NCI-H510A (cell line): ENCODE measurements at regions not wholly inside any gene's neighbourhood (a gene's known extent, or its start where the extent isn't known, plus 50 kb on each side); places are given as distances from the start of the nearest gene placed in this dataset.
"Not testable (repeated sequence)": the region's sequence is repeated elsewhere in the genome, so short reads cannot be mapped to it uniquely, and the experiment has no call there.

ENCODE experiments used
- DNase-seq: peaks from one replicate; lab custom pipeline; 2025; lab: John Stamatoyannopoulos, UW

- no peak for DNase-seq
These were observed 80.8 kb upstream of the METRNL start for GRCh38 chr17:82998637-82999036.

DNA sequence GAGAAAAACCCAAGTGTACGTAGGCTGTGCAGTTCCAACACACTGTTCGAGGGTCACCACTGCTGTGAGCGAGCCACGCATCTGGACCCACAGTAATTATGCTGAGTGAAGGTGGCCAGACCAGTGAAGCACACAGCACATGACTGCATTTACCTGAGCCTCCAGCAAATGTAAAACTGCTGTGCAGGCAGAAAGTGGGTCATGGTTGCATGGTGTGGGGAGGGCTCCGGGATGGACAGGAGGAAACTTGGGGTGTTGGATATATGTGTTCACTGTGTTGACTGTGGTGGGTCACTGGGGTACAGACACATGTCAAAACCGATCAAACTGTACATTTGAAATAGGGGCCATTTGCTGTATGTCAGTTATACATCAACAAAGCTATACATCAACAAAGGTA, 78.7 kb upstream of the METRNL start:
- no peak for DNase-seq

- DNase-seq: no peak
These were observed 77.1 kb upstream of the METRNL start for GRCh38 chr17:83002118-83002805.

- no peak for DNase-seq
These were observed 74.5 kb upstream of the METRNL start for GRCh38 chr17:83004791-83005380.

DNA sequence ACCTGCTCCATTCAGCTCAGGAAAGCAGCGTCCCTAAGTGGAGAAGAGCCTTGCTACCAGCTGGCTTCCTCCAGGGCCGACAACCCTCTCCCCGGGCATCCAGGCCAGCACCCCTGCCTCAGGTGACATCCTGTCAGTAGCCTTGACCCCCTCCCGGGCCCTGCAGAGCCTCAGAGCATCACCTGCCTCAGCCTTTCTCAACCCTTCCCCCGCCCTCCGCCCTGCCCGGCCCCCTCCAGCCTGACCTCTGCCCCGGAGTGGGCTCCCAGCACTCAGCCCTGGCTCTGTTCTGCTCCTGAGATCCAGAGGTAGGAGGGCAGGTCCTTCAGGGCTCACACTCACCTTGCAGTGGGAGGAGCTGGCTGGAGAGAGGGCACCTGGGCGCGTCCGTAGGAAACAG, 73.8 kb upstream of the METRNL start:
- DNase-seq: no peak

- no peak for DNase-seq
These were observed 72.6 kb upstream of the METRNL start for GRCh38 chr17:83006515-83007455.

- peak; percentile 37 for DNase-seq
These were observed 71.8 kb upstream of the METRNL start for GRCh38 chr17:83007504-83008185.

GRCh38 chr17:83008186-83008510, 71.3 kb upstream of the METRNL start:
- no peak for DNase-seq

DNA sequence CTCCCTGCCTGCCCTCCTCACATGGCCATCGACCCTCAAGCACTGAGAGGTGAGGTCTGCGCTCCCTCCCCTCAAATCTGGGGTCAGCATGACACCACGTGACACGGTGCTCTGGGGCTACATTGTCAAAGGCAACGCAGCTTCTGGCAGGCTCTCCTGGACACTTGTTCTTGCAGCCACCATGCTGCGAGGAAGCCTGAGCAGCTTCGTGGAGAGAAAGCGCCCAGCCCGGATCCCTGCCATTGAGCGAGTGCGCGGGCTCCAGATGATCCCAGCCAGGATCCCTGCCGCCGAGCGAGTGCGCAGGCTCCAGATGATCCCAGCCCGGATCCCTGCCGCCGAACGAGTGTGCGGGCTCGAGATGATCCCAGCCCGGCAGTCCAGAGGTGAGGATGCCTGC, 70.9 kb upstream of the METRNL start:
- DNase-seq: no peak

DNA sequence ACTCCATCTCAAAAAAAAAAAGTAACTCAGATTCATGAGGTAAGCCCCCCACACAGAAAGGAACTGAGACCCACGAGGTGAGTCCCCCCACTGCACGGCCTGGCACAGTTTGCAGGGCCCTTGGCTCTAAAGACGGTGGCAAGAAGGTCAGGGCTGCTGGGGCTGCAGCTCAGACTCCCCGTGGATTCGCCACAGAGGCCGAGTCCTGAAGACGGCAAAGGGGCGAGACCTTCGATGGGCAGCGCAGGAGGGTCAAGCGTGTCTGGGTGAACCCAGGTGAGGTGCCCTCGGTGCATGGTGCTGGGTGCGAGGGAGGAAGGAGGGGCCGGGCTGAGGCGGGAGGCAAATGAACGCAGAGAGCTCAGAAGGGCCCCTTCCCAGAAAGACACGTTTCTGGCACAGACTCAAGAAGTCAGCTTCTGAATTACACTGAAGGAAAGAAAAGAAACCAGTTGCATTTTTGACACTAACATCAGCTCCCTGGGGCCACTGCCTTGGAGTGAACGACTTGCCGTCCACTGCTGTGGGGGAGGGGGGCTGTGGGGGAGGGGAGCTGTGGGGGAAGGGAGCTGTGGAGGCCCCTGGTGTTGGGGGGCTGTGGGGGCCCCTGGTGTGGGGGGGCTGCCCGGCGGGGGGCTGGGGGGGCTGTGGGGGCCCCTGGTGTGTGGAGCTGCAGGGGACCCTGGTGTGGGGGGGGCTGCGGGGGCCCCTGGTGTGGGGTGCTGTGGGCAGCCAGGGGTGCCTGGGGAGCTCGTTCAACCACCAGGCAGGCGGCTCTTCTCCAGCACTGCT, 69.8 kb upstream of the METRNL start:
- DNase-seq: no peak

DNA sequence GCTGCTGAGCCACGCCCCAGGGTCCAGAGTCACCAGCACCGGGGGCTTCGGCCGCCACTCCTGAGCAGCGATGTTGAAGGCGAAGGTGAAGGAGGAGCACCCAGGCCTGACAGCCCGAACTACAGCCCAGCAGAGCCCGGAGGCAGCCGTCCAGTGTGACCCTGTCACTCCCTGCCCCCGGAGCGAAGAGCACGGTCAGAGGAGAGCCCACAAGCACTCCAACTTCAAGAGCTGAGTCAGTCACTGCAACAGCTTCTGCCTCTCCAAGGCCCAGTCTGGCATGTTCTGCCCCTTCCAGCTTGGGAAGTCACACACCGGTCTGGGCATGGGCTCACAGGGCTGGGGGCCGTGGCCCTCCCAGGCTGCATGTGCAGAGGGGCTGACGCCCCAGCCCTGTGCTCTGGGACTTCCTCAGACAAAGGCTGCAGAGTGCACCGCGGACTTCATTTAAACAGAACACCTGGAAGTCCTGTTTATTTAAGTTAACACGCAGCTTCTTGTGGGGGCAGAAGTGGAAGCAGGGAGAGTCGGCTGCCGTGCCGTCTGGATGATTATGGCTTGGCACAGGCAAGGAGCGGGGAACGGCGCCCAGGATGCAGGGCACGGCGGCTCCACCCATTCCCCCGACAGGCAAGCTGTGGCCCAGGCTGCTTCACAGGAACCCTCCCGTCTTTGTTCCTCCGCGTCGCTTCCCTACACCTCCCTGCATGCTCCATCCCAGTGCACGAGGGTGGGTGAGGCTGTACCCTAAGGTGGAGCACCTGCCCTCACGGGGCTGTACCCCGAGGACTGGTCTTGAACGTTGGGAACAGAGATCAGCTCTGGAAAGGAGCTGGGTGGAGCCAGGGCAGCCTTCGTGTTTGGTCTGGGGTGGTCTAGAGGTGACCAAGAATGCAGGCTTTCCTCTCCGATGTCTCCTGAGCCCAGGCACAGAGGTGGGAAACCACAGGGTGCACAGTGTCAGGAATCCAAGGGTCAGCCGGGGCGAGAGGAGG, 68.9 kb upstream of the METRNL start:
- no peak for DNase-seq

GRCh38 chr17:83011676-83012075, 67.7 kb upstream of the METRNL start:
- DNase-seq: not testable (repeated sequence)

GRCh38 chr17:83012200-83012785, 67.1 kb upstream of the METRNL start:
- no peak for DNase-seq

DNA sequence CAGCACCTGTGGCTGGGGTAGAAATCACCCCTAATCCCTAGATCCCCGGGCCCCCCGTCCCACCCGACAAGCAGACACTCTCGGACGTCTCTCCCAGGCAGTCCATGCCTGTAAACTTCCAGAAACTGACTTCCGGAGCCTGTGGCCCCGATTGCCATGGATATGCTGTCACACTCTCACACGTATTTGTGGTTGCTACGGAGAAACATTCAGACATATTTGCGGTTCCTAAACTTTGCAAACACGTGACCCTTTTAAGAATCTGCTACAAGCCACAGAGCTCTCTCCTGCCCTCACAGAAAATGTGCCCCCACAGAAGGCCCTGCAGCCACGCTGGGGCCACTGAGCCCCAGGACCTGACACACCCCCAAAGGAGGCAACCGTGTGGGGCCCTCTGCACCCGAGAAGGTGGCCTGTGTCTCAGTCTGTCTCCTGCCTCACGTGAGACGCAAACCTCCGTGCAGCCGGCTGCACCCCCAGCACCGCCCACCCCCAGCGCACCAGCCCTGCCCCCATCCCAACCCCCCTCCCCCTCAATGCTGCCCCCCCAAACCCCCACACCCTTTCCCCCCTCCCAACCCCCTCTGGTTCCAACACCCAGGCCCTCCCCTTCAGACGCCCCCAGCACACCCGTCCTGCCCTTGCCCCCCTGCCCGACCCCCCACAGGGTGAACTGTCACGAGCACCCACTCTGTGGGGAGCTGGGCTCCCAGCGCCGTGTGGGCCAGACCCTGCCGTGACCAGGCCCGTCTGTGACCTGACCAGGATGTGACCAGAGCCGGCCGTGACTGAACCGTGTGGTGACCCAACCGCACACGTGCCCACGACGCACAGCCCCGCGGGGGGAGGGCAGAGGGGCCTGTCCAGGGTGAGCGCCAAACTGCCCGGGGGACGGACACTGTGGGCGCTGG, 66.3 kb upstream of the METRNL start:
- no peak for DNase-seq

GRCh38 chr17:83013779-83014117, 65.7 kb upstream of the METRNL start:
- DNase-seq: no peak

DNA sequence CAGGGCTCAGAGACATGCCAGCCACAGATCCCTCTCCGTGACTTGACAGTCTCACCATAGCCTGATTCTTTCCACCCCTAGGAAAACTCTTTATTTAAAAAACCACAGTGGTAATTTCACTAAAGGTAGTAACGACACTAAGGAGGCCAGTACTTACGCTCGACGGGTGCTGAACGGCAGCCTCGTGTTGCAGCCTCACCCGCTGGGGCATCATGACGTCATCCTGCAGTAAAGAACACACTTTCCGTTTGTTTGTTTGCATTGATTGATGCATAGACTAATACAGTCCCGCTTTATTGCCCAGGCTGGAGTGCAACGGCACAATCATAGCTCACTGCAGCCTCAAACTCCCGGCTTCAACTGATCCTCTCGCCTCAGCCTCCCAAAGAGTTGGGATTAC, 65.1 kb upstream of the METRNL start:
- no peak for DNase-seq

DNA sequence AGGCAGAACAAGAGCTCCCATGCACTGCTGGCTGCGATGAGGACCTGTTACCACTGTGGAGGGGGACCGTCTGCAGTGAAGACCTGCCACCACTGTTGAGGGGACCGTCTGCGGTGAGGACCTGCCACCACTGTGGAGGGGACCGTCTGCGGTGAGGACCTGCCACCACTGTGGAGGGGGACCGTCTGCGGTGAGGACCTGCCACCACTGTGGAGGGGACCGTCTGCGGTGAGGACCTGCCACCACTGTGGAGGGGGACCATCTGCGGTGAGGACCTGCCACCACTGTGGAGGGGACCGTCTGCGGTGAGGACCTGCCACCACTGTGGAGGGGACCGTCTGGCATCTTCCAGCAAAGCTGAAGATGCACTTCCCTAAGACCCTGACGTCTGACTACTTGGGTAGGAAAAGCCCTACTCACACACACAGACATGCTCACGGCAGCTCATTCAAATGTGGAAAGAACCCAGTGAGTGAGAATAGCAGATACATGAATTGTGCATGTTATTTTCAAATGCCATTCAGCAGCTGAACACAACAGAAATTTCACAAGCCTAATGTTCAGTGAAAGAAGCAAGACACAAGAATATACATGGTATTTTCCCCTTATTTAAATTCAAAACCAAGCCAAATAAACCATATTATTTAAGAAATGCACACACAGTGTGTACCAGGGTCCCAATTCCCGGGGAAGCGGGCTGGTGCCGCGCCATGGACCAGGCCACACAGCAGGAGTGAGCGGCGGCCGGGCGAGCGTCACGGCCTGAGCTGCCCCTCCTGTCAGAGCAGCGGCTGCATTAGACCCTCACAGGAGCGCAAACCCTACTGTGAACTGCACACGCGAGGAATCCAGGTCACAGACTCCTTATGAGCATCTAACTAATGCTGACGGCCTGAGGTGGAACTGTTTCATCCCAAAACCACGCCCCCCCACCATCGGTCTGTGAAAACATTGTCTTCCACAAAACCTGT, 64.2 kb upstream of the METRNL start:
- DNase-seq: no peak

DNA sequence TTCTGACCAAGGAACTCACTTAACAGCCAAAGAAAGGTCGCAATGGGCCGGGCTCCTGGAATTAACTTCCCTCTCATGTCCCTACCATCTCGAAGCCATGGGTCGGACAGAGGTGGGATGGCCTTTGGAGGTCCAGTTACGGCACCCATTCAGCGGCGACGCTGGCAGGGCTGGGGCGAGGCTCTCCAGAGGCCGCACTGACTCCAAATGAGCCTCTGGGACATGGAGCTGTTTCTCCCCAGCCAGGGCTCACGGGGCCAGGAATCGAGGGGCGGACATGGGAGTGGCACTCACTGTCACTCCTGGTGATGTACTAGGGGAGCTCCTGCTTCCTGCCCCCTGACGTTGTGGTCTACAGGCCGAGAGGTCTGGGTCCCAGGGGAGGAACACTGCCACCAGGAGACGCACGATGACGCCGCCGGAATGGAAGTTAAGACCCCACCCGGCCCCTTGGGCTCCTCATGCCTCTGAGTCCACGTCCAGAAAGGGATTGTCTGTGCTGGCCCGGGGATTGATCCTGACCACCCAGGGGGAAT, 60.7 kb upstream of the METRNL start:
- DNase-seq: no peak
